ENCODE measurements at regions not wholly inside any gene's neighbourhood (a gene's known extent, or its start where the extent isn't known, plus 50 kb on each side); places are given as distances from the start of the nearest gene placed in this dataset.

DNA sequence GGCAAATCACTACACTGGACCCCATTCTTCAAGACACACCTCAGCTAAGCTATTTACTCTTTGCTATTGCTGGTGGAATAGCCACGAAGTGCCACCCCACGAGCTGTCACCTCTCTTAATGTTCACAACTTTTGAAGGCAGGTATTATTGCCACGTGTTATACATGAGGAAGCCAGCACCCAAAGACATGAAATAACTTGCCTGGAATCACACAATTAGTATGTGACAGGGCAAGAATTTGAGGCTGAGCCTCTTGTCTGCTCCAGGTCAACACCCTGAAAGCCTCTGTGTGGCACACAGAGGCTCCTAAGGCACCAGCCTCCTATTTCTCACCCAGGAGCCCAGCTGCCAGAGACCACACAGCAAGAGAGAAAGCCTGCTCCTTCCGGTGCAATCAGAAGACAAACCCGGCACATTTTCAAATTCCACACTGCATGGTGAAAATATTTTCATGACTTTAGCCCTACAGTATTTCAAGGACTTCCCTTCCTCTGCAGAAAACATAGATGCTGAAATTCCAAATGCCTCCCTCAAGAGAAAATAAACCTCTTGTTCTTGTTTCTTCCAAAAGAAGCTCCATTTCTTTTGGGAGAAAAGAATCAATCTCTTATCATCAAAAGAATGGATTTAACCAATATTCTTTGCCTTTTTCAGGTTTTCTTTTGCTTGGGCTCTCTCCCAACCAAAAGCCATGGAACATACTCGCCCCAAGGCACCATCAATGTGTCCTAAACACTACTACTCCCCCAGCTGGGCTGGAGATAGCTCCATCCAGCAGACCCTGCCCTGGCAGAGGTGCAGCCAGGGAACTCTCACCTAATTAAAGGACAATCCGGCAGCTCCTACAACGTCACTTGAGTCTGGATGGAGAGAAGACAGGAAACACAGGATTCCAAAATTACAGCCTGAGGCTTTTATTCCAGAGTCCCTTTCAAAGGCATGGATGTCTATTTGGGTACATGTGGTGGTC, 84.7 kb upstream of the THBS1 start:
- H3K36me3 ChIP-seq (ENCODE audit: insufficient read depth, low read length) = no peaks in the 10 kb centered on the region
- H2AFZ ChIP-seq (ENCODE audit: low read length) = peak overlapping the region; percentile 60
- no peaks in the 10 kb centered on the region for H3K79me2 ChIP-seq (ENCODE audit: insufficient read depth, low read length)
- H3K4me3 ChIP-seq (ENCODE audit: insufficient read depth, low read length) = no peak overlapping the region
- H3K27me3 ChIP-seq (ENCODE audit: insufficient read depth, low read length) = no peaks in the 10 kb centered on the region
- DNase-seq (ENCODE audit: insufficient read length, low spot score, missing footprints) = no peak
- H3K27ac ChIP-seq (ENCODE audit: low read depth, low read length) = peak overlapping the region; percentile 22
- peaks cover 22% of the 10 kb centered on the region for H3K4me1 ChIP-seq (ENCODE audit: insufficient read depth, low read length)
- H3K9me3 ChIP-seq (ENCODE audit: low read depth, low read length) = no peaks in the 10 kb centered on the region
- TF ChIP-seq CTCF (IDR thresholded peaks at IDR 0.05; ENCODE audit: extremely low read depth, low read depth, low read length) = no peak
- H4K20me1 ChIP-seq (ENCODE audit: insufficient read depth, low read length) = no peaks in the 10 kb centered on the region
- no peak overlapping the region for H3K4me2 ChIP-seq (ENCODE audit: insufficient read depth, low read length)

GRCh38 chr15:39497016-39497758, 83.7 kb upstream of the THBS1 start:
- Histone ChIP-seq H3K27me3 (ENCODE audit: insufficient read depth, low read length) (no peaks in the 10 kb centered on the region), H3K27ac (ENCODE audit: low read depth, low read length) (no peak overlapping the region), H2AFZ (ENCODE audit: low read length) (no peak overlapping the region), H3K36me3 (ENCODE audit: insufficient read depth, low read length) (no peaks in the 10 kb centered on the region), H3K79me2 (ENCODE audit: insufficient read depth, low read length) (no peaks in the 10 kb centered on the region), H3K4me2 (ENCODE audit: insufficient read depth, low read length) (no peak overlapping the region), H3K4me3 (ENCODE audit: insufficient read depth, low read length) (no peak overlapping the region), H4K20me1 (ENCODE audit: insufficient read depth, low read length) (no peaks in the 10 kb centered on the region), H3K4me1 (ENCODE audit: insufficient read depth, low read length) (peaks cover 25% of the 10 kb centered on the region), H3K9me3 (ENCODE audit: low read depth, low read length) (no peaks in the 10 kb centered on the region)
- TF ChIP-seq CTCF (IDR thresholded peaks at IDR 0.05; ENCODE audit: extremely low read depth, low read depth, low read length) = no peak
- no peak for DNase-seq (ENCODE audit: insufficient read length, low spot score, missing footprints)

GRCh38 chr15:39497759-39498565, 82.9 kb upstream of the THBS1 start:
- H3K4me1 ChIP-seq (ENCODE audit: insufficient read depth, low read length) = peaks cover 30% of the 10 kb centered on the region
- H2AFZ ChIP-seq (ENCODE audit: low read length) = peak overlapping the region; percentile 6
- TF ChIP-seq CTCF (IDR thresholded peaks at IDR 0.05; ENCODE audit: extremely low read depth, low read depth, low read length) = no peak
- H3K9me3 ChIP-seq (ENCODE audit: low read depth, low read length) = no peaks in the 10 kb centered on the region
- DNase-seq (ENCODE audit: insufficient read length, low spot score, missing footprints) = peak; percentile 63
- no peak overlapping the region for H3K4me3 ChIP-seq (ENCODE audit: insufficient read depth, low read length)
- H3K4me2 ChIP-seq (ENCODE audit: insufficient read depth, low read length) = no peak overlapping the region
- H4K20me1 ChIP-seq (ENCODE audit: insufficient read depth, low read length) = no peaks in the 10 kb centered on the region
- no peaks in the 10 kb centered on the region for H3K27me3 ChIP-seq (ENCODE audit: insufficient read depth, low read length)
- H3K27ac ChIP-seq (ENCODE audit: low read depth, low read length) = peak overlapping the region; percentile 24
- H3K36me3 ChIP-seq (ENCODE audit: insufficient read depth, low read length) = no peaks in the 10 kb centered on the region
- no peaks in the 10 kb centered on the region for H3K79me2 ChIP-seq (ENCODE audit: insufficient read depth, low read length)

Measured in osteoblast (primary cell).